ENCODE measurements at regions not wholly inside any gene's neighbourhood (a gene's known extent, or its start where the extent isn't known, plus 50 kb on each side); places are given as distances from the start of the nearest gene placed in this dataset.

GRCh38 chr6:115241373-115241772, 819.3 kb downstream of the FRK start:
- TF ChIP-seq CTCF (IDR thresholded peaks at IDR 0.05; ENCODE audit: low read length) (no peak), EZH2 (IDR thresholded peaks at IDR 0.05; ENCODE audit: borderline replicate concordance, low read length) (no peak)

Data from OCI-LY1 (cell line).